ENCODE measurements at regions not wholly inside any gene's neighbourhood (a gene's known extent, or its start where the extent isn't known, plus 50 kb on each side); places are given as distances from the start of the nearest gene placed in this dataset.

GRCh38 chr22:25403811-25404471 is 160.5 kb upstream of the GRK3 start (continued):
- no peak for TF ChIP-seq SP1 (IDR thresholded peaks at IDR 0.05)
- no peak for TF ChIP-seq SP1 (CRISPR knock-in tag; IDR thresholded peaks at IDR 0.05)
- no peak for TF ChIP-seq SIX1 (CRISPR knock-in tag; IDR thresholded peaks at IDR 0.05; ENCODE audit: borderline replicate concordance)
- TF ChIP-seq ZNF225 (CRISPR knock-in tag; IDR thresholded peaks at IDR 0.05): no peak
- no peak for TF ChIP-seq PHF21A (CRISPR knock-in tag; IDR thresholded peaks at IDR 0.05)
- TF ChIP-seq MYC (CRISPR knock-in tag; IDR thresholded peaks at IDR 0.05; ENCODE audit: borderline replicate concordance): peak; percentile 23; the same call in 1 of the 2 replicates
- TF ChIP-seq ZNF616 (CRISPR knock-in tag; IDR thresholded peaks at IDR 0.05; ENCODE audit: low read depth): no peak
- no peak for TF ChIP-seq ZNF891 (CRISPR knock-in tag; IDR thresholded peaks at IDR 0.05)
- TF ChIP-seq NCOA2 (CRISPR knock-in tag; IDR thresholded peaks at IDR 0.05): no peak
- TF ChIP-seq ZNF3 (CRISPR knock-in tag; IDR thresholded peaks at IDR 0.05): no peak
- no peak for TF ChIP-seq HMG20A (CRISPR knock-in tag; IDR thresholded peaks at IDR 0.05; ENCODE audit: borderline replicate concordance)
- TF ChIP-seq TEAD2 (CRISPR knock-in tag; IDR thresholded peaks at IDR 0.05): no peak
- no peak for TF ChIP-seq ZNF788 (CRISPR knock-in tag; IDR thresholded peaks at IDR 0.05; ENCODE audit: borderline replicate concordance)
- TF ChIP-seq PAX8 (CRISPR knock-in tag; IDR thresholded peaks at IDR 0.05; ENCODE audit: borderline replicate concordance): no peak
- no peak for TF ChIP-seq TFE3 (CRISPR knock-in tag; IDR thresholded peaks at IDR 0.05)
- TF ChIP-seq ZNF33A (CRISPR knock-in tag; IDR thresholded peaks at IDR 0.05; ENCODE audit: borderline replicate concordance): no peak
- no peak for TF ChIP-seq LBX2 (CRISPR knock-in tag; IDR thresholded peaks at IDR 0.05; ENCODE audit: borderline replicate concordance)
- no peak for TF ChIP-seq SUZ12 (IDR thresholded peaks at IDR 0.05; ENCODE audit: low read depth, low read length)
- TF ChIP-seq ZNF703 (CRISPR knock-in tag; IDR thresholded peaks at IDR 0.05; ENCODE audit: borderline replicate concordance): no peak
- TF ChIP-seq PPARG (CRISPR knock-in tag; conservative IDR thresholded peaks at IDR 0.05): no peak
- TF ChIP-seq ZNF512 (CRISPR knock-in tag; IDR thresholded peaks at IDR 0.05): no peak
- TF ChIP-seq ZSCAN29 (CRISPR knock-in tag; conservative IDR thresholded peaks at IDR 0.05): no peak
- TF ChIP-seq PREB (CRISPR knock-in tag; IDR thresholded peaks at IDR 0.05): no peak
- peak; percentile 45 for TF ChIP-seq PHF8 (CRISPR knock-in tag; IDR thresholded peaks at IDR 0.05)
- TF ChIP-seq FOXP4 (CRISPR knock-in tag; IDR thresholded peaks at IDR 0.05): 0 out of 2 replicates have a peak, but pooled peaks have one; percentile 17
- TF ChIP-seq RNF2 (conservative IDR thresholded peaks at IDR 0.05; ENCODE audit: low read depth): no peak
- no peak for TF ChIP-seq TBX2 (CRISPR knock-in tag; IDR thresholded peaks at IDR 0.05; ENCODE audit: borderline replicate concordance)

All from HepG2 (cell line).